GM10248 (cell line): ENCODE measurements at regions not wholly inside any gene's neighbourhood (a gene's known extent, or its start where the extent isn't known, plus 50 kb on each side); places are given as distances from the start of the nearest gene placed in this dataset.

Source experiments
- CTCF ChIA-PET: fragments of 300-600 bp; sonication (Branson Sonifier 250); formaldehyde crosslinking; extraction: SDS; loops from one replicate; lab custom pipeline; 2021; ENCODE audit warnings: antibody characterized with exemption; lab: Yijun Ruan, JAX
- POLR2A ChIA-PET: fragments of 350-650 bp; sonication (Branson Sonifier 250); formaldehyde crosslinking; extraction: SDS; loops from one replicate; lab custom pipeline; 2020; ENCODE audit warnings: antibody characterized with exemption; lab: Yijun Ruan, JAX
- DNase-seq: peaks from one replicate; pipeline ENCODE4 v3.0.0; 2012; ENCODE audit errors: extremely low spot score
- CTCF ChIP-seq: IDR thresholded peaks from 2 replicates; pipeline ENCODE4 v1.5.1; 2012; ENCODE audit warnings: mild to moderate bottlenecking, low read depth; ENCODE audit errors: extremely low read depth, missing control alignments, control extremely low read depth

GRCh38 chr9:3161912-3162311, 318.0 kb upstream of the PUM3 start:
- ChIA-PET POLR2A (no interaction called here), CTCF (no interaction called here)
- no peak for DNase-seq
- no peak for TF ChIP-seq CTCF

GRCh38 chr9:3157011-3157410, 313.1 kb upstream of the PUM3 start:
- ChIA-PET CTCF (no interaction called here), POLR2A (no interaction called here)
- TF ChIP-seq CTCF: no peak
- DNase-seq: no peak

DNA sequence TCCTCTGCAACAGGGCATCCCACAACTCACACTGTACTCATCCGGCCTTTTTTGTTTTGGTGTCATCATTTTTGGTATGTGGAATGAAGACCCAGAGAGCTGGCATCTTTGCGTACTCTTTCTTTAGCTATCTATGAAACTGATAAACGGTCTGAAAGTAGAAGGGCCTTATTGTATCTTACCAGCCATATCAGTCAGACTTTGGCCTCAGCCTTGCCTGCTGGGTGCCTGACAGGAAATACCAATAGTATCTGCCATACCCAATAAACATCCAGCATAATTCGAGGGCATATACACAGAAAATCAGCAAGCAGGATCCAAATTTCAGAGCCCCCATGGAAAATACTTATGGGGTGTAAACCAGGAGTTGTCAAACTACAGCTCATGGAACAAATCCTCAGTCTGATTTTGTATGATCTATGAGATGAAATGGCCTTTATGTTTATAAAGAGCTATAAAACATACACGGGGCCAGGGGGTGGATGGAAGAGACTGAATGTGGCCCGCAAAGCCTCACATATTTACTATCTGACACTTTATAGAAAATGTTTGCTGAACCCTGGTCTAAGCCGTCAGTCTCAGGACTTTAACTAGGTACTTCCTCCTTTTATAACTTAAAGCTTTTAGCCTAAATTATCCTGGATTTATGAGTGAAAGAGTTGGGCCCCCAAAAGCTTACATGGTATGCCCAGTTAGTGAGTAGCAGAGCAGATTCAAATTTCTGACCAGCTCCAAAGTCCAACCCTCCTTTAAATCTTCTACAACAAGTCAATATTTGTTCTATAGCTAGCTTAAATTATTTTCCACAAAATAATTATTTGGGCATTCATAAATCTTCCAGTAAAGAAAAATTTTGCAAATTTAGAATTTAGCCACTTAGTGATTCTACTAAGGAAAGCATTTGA, 308.0 kb upstream of the PUM3 start:
- ChIA-PET CTCF (interaction anchor here (1.5 kb wide), 1 partner anchor 89 kb away, joined by 3 read pairs; no protein-coding TSS in a partner anchor), POLR2A (no interaction called here)
- DNase-seq: no peak
- TF ChIP-seq CTCF: no peak

GRCh38 chr9:3150074-3150473, 306.2 kb upstream of the PUM3 start:
- no peak for TF ChIP-seq CTCF
- ChIA-PET CTCF (no interaction called here), POLR2A (no interaction called here)
- no peak for DNase-seq

GRCh38 chr9:3138231-3139229, 294.6 kb upstream of the PUM3 start:
- DNase-seq: no peak
- ChIA-PET CTCF (no interaction called here), POLR2A (no interaction called here)
- no peak for TF ChIP-seq CTCF

DNA sequence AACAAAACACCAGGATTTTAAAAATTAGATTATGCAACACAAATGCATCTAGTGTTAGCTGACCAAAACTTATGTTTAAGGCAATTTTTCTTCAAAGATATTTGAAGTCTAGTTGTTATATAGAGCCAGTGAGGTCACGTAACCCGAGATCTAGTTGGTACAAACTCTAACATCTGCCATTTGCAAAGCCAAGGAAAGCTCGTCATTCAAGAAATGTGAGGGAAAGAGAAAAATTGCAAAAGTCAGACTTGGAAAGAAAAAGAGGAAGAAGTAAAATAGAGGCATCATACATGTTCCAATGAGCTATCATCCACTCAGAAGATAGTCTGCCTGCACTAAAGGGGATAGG, 293.4 kb upstream of the PUM3 start:
- DNase-seq: no peak
- POLR2A ChIA-PET: no interaction called here
- CTCF ChIA-PET: interaction anchor here (1.1 kb wide), 1 partner anchor 11 kb away, joined by 3 read pairs; no protein-coding TSS in a partner anchor
- TF ChIP-seq CTCF: no peak
